Forelimb muscle (tissue), 1 donor: ENCODE measurements at regions not wholly inside any gene's neighbourhood (a gene's known extent, or its start where the extent isn't known, plus 50 kb on each side); places are given as distances from the start of the nearest gene placed in this dataset.

ENCODE experiments used
- DNase-seq: peaks from one replicate; pipeline ENCODE4 v3.0.0-alpha.2; 2013; ENCODE audit warnings: low read depth

GRCh38 chr6:129920103-129920798 is 59.1 kb upstream of the TMEM244 start:
- DNase-seq, result no peak

GRCh38 chr6:129911732-129912131 is 50.6 kb upstream of the TMEM244 start:
- DNase-seq, result no peak
